ENCODE measurements at regions not wholly inside any gene's neighbourhood (a gene's known extent, or its start where the extent isn't known, plus 50 kb on each side); places are given as distances from the start of the nearest gene placed in this dataset.

DNA sequence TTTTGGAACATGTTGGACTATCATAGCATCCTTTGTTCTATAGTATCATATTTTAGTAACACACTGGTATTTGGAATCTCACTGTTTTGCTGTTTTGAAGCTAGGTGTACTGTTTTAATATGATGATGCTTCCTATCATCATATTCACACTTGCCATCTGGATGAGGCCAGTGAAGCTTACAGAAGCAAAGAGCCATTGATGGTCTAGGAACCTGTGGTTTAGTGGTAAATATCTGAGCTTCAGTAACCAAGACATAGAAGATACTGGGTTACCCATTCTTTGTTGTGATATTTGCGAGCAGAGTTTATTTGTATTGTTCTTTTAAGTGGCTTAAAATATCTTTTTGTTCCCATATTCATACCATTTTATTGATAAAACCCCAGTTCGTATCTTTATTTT, 304.1 kb downstream of the SATB1 start:
- DNase-seq (ENCODE audit: low read depth), result no peak
- no peak overlapping the region for H3K4me3 ChIP-seq (ENCODE audit: low read depth, low read length)
- no peak for TF ChIP-seq CTCF (conservative IDR thresholded peaks at IDR 0.05; ENCODE audit: low read depth, low read length)

DNA sequence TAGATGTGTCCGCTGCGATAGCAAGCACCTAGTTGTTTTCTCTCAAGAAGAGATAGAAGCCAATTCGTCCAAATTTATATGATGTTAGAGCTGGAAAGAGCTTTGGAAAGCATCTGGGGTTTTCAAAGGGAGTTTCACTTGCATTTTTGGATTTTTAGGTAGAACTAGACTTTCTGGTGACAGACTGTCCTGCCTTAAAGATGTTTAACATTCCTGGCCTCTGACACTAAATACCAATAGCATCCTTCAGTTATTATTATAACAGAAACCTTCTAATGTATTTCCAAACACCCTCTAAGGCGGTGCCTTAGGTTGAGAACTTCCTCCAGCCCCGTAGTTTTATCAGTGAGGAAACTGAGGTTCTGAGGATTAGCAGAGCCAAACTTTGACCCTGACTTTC, 305.3 kb downstream of the SATB1 start:
- no peak for TF ChIP-seq CTCF (conservative IDR thresholded peaks at IDR 0.05; ENCODE audit: low read depth, low read length)
- DNase-seq (ENCODE audit: low read depth), result peak; percentile 43
- no peak overlapping the region for H3K4me3 ChIP-seq (ENCODE audit: low read depth, low read length)

- H3K4me3 ChIP-seq (ENCODE audit: low read depth, low read length), result no peak overlapping the region
- no peak for TF ChIP-seq CTCF (conservative IDR thresholded peaks at IDR 0.05; ENCODE audit: low read depth, low read length)
- no peak for DNase-seq (ENCODE audit: low read depth)
These were observed 310.2 kb downstream of the SATB1 start for GRCh38 chr3:18114894-18115293.

DNA sequence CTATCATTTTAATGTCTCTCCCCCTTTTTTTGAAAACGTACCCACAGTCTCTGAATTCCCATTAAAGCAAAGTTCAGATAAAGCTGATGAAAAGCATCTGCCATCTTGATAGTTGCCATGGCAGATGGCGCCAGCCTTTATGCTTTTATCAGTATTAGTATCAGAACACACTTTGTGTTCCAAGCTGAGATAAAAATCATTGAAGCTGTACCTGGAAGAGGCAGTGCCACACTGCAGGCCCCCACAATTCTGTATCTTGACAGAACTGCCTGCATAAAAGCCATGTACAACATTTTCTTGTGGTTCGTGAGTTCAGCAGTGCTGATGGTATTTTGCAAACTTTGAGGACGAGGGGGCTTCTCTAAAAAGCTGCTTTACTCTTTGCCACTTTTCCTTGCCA, 311.7 kb downstream of the SATB1 start:
- no peak overlapping the region for H3K4me3 ChIP-seq (ENCODE audit: low read depth, low read length)
- no peak for TF ChIP-seq CTCF (conservative IDR thresholded peaks at IDR 0.05; ENCODE audit: low read depth, low read length)
- DNase-seq (ENCODE audit: low read depth), result no peak

- no peak overlapping the region for H3K4me3 ChIP-seq (ENCODE audit: low read depth, low read length)
- TF ChIP-seq CTCF (conservative IDR thresholded peaks at IDR 0.05; ENCODE audit: low read depth, low read length), result no peak
- no peak for DNase-seq (ENCODE audit: low read depth)
These were observed 312.3 kb downstream of the SATB1 start for GRCh38 chr3:18112674-18113375.

DNA sequence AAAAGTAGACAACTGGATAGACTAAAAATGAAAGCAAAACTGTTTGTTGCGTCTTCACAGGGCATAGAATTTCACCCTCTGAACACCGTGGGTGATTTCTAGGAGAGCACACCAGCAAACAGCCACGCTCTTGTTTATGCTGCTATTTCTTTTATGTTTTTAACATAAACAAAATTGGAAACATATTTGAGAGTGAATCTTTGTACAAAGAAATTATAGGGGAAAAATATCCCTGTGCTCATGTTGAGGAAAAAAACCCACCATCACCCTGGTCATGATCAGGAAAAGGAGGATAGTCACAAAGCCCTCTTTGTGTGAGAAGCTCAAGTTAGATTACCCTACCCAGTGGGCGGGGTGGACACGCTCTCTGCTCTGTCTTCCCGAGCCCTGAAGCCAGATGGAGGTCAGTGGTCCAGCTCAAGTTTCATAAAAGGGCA, 313.3 kb downstream of the SATB1 start:
- TF ChIP-seq CTCF (conservative IDR thresholded peaks at IDR 0.05; ENCODE audit: low read depth, low read length), result no peak
- DNase-seq (ENCODE audit: low read depth), result peak; percentile 60
- H3K4me3 ChIP-seq (ENCODE audit: low read depth, low read length), result peak overlapping the region; percentile 29

GRCh38 chr3:18103591-18103990, 321.5 kb downstream of the SATB1 start:
- no peak overlapping the region for H3K4me3 ChIP-seq (ENCODE audit: low read depth, low read length)
- no peak for DNase-seq (ENCODE audit: low read depth)
- TF ChIP-seq CTCF (conservative IDR thresholded peaks at IDR 0.05; ENCODE audit: low read depth, low read length), result no peak
